ENCODE measurements at regions not wholly inside any gene's neighbourhood (a gene's known extent, or its start where the extent isn't known, plus 50 kb on each side); places are given as distances from the start of the nearest gene placed in this dataset.

GRCh38 chr9:129478461-129478860 is 142.4 kb downstream of the C9orf50 start:
- TF ChIP-seq POLR2AphosphoS5 (IDR thresholded peaks at IDR 0.05) (no peak), POLR2A (IDR thresholded peaks at IDR 0.05) (no peak), CTCF (IDR thresholded peaks at IDR 0.05) (no peak), EP300 (IDR thresholded peaks at IDR 0.05) (no peak)
- H3K4me3 ChIP-seq: no peak overlapping the region
- DNase-seq: no peak
- peaks cover 0 to 49% (median 46%) of the 10 kb centered on the region in 4 donors for H3K4me1 ChIP-seq
- no peaks in the 10 kb centered on the region for H3K36me3 ChIP-seq
- intact Hi-C loops (cut with DNase I): no loop called here
- WGBS, 2 donors: 89 to 94% methylated on average over 3 of the region's 3 CpGs
- H3K9me3 ChIP-seq: peaks cover 0 to 7% (median 0%) of the 10 kb centered on the region in 4 donors
- H3K27me3 ChIP-seq: no peaks in the 10 kb centered on the region
- H3K27ac ChIP-seq: peak overlapping the region in 2 of 4 donors; percentile 99 to 100

DNA sequence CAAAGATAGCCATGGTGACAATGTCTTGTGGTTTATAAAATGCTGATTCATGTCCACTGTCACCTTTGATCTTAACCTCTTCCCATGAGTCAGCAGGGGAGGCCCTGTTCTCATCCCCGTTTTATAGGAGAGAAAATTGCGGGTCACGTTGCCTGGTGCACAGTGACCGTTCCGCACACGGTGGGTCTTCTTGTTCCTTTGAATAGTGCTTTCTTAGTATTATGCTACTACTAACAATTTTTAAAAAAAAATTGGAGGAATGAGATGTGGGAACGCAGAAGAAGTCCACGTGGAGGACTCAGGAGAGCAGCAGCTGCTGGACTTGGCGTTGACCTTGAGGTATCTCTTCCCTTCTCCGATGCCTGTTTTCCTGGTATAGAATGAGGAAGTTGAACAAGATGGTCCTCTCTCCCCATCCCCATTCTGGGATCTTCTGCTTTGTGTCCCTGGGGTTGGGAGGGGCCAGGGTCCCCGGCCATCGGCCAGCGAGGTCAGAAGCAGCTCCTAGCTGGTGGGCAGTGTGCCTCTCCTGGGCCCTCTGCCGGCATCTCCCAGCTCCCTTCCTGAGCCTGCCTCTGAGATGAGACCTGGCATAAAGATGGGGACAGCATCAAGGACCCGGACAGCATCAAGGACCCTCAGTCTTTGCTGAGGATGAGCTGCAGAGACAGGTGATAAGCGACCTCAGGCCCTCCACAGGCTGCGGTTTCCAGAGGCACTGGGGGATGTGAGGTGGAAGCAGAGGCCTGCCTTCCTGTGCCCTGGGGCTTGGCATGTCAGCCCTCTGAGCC is 143.9 kb downstream of the C9orf50 start:
- no peak for DNase-seq
- H3K36me3 ChIP-seq: no peaks in the 10 kb centered on the region
- H3K9me3 ChIP-seq: peaks cover 0 to 7% (median 0%) of the 10 kb centered on the region in 4 donors
- intact Hi-C loops (cut with DNase I): no loop called here
- WGBS, 2 donors: 78 to 83% methylated on average over 17 of the region's 17 CpGs
- TF ChIP-seq POLR2A (IDR thresholded peaks at IDR 0.05) (no peak), EP300 (IDR thresholded peaks at IDR 0.05) (no peak)
- H3K4me1 ChIP-seq: peaks cover 0 to 47% (median 37%) of the 10 kb centered on the region in 4 donors
- H3K27ac ChIP-seq: no peak overlapping the region
- H3K27me3 ChIP-seq: no peaks in the 10 kb centered on the region
- no peak overlapping the region for H3K4me3 ChIP-seq

DNA sequence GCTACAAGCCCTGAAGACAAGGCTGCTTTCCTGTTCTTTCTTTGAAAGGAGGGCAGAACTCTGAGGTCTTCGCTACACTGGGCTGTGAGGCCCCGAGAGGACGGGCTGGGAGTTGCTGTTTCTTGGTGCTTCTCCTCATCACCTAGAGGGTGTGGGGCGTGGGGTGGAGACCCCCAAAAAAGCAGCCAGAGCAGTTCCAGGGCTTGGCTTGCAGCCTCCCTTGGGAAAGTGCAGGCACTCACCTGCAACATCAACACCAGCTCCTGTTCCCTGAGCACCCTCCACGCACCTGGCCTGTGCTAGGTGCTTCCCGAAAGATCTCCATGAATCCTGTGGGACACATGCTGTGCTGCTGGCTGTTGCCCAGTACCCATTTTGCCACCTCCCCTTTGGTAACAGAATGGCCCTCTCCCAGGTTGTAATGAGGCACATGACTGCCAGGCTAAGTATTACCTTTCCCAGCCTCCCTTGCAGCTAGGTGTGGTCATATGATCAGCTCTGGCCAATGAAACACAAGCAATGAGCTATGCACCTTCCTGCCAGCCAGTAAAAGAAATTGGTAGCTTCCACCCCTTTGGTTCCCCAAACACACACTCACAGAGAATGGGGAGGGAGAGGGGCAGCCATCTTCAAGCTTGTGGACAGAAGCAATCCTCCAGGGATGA is 146.0 kb downstream of the C9orf50 start:
- Histone ChIP-seq H3K4me1 (peaks cover 0 to 26% (median 15%) of the 10 kb centered on the region in 4 donors), H3K36me3 (no peaks in the 10 kb centered on the region), H3K27me3 (no peaks in the 10 kb centered on the region), H3K4me3 (no peak overlapping the region), H3K27ac (peak overlapping the region in 1 of 4 donors; percentile 52), H3K9me3 (peaks cover 0 to 7% (median 0%) of the 10 kb centered on the region in 4 donors)
- WGBS, 2 donors: 89 to 91% methylated on average over 6 of the region's 6 CpGs
- DNase-seq: no peak
- TF ChIP-seq POLR2AphosphoS5 (IDR thresholded peaks at IDR 0.05): no peak
- no peak for TF ChIP-seq EP300 (IDR thresholded peaks at IDR 0.05)
- no peak for TF ChIP-seq POLR2A (IDR thresholded peaks at IDR 0.05)
- TF ChIP-seq CTCF (IDR thresholded peaks at IDR 0.05): no peak
- intact Hi-C loops (cut with DNase I): no loop called here

- H3K27ac ChIP-seq: peak overlapping the region; percentile 29 to 54 (median 44)
- H3K4me3 ChIP-seq: no peak overlapping the region
- peaks cover 0 to 17% (median 11%) of the 10 kb centered on the region in 4 donors for H3K4me1 ChIP-seq
- intact Hi-C loops (cut with DNase I): no loop called here
- no peaks in the 10 kb centered on the region for H3K27me3 ChIP-seq
- no peaks in the 10 kb centered on the region for H3K36me3 ChIP-seq
- H3K9me3 ChIP-seq: peaks cover 0 to 7% (median 0%) of the 10 kb centered on the region in 4 donors
- WGBS, 2 donors: 76 to 80% methylated on average over 15 of the region's 15 CpGs
- DNase-seq: peak; percentile 79
- TF ChIP-seq POLR2A (IDR thresholded peaks at IDR 0.05) (no peak), POLR2AphosphoS5 (IDR thresholded peaks at IDR 0.05) (peak in 2 of 4 donors; percentile 26 to 63)
Observed at GRCh38 chr9:129473523-129474244, 147.2 kb downstream of the C9orf50 start.

DNA sequence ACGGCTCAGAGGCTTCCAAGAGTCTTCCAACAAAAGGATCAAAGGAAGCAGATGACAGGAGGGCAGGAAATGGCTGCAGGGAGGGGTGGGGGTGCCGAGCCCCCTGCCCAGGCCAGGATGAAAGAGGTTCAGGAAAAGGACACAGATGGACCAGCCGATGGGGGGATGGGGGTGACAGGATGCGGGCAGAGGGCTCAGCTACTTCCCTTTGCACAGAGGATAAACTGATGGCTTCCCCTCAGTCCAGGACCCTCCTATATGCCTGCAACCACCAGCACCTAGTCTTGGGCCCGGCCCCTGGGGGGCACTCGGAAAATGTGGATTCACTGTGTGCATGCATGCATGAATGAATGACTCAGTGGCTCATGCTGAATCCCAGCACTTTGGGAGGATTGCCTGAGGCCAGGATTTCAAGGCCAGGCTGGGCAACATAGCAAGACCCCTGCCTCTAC is 148.2 kb downstream of the C9orf50 start:
- H3K27me3 ChIP-seq: no peaks in the 10 kb centered on the region
- H3K4me3 ChIP-seq: no peak overlapping the region
- H3K9me3 ChIP-seq: peaks cover 0 to 7% (median 0%) of the 10 kb centered on the region in 4 donors
- no peaks in the 10 kb centered on the region for H3K36me3 ChIP-seq
- H3K27ac ChIP-seq: no peak overlapping the region
- WGBS, 2 donors: 56 to 84% methylated on average over 6 of the region's 6 CpGs
- H3K4me1 ChIP-seq: peaks cover 0 to 17% (median 11%) of the 10 kb centered on the region in 4 donors
- intact Hi-C loops (cut with DNase I): no loop called here
- no peak for DNase-seq
- TF ChIP-seq POLR2A (IDR thresholded peaks at IDR 0.05) (no peak), EP300 (IDR thresholded peaks at IDR 0.05) (no peak), CTCF (IDR thresholded peaks at IDR 0.05) (no peak), POLR2AphosphoS5 (IDR thresholded peaks at IDR 0.05) (no peak)
